ENCODE measurements at regions not wholly inside any gene's neighbourhood (a gene's known extent, or its start where the extent isn't known, plus 50 kb on each side); places are given as distances from the start of the nearest gene placed in this dataset.

GRCh38 chr13:80585531-80585930, 244.6 kb upstream of the SPRY2 start:
- TF ChIP-seq EZH2 (IDR thresholded peaks at IDR 0.05; ENCODE audit: low read depth, unreplicated experiment), result no peak
- no peak for TF ChIP-seq CTCF (conservative IDR thresholded peaks at IDR 0.05; ENCODE audit: low read depth in 2 of 2)
- TF ChIP-seq EZH2phosphoT487 (IDR thresholded peaks at IDR 0.05; ENCODE audit: unreplicated experiment), result no peak
- no peak for TF ChIP-seq CREB1 (CRISPR knock-in tag; IDR thresholded peaks at IDR 0.05; ENCODE audit: low read depth)
- TF ChIP-seq REST (IDR thresholded peaks at IDR 0.05; ENCODE audit: unreplicated experiment), result no peak
- TF ChIP-seq POLR2AphosphoS5 (IDR thresholded peaks at IDR 0.05; ENCODE audit: low read depth), result no peak
